Skeletal muscle cell (primary cell): ENCODE measurements at regions not wholly inside any gene's neighbourhood (a gene's known extent, or its start where the extent isn't known, plus 50 kb on each side); places are given as distances from the start of the nearest gene placed in this dataset.
"Not testable (repeated sequence)": the region's sequence is repeated elsewhere in the genome, so short reads cannot be mapped to it uniquely, and the experiment has no call there.

ENCODE experiments used
- DNase-seq: peaks from one replicate; pipeline ENCODE4 v3.0.0-alpha.2; 2010; ENCODE audit warnings: low read depth
- H3K4me3 ChIP-seq: 2 replicates; pipeline ENCODE4 v1.5.1; 2011; ENCODE audit warnings: low read depth, mild to moderate bottlenecking, control low read depth, low read length, moderate library complexity

DNA sequence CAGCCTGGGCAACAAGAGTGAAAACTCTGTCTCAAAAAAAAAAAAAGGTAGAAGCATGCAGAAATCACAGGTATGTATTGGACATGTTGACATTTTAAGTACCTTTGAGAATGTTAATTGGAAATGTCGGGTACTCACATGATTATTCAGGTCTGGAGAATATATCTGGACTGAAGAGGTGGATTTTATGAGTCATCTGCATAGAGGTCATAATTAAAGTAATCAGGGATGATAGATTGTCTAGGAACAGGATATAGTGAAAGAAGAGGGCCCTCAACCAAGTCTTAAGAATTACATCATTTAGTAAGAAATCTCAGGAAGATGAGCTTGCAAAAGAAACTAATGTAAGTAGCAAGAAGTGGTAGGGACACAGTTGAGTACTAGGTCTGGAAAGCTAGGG, 212.5 kb downstream of the UTRN start:
- DNase-seq, result no peak
- H3K4me3 ChIP-seq, result no peak overlapping the region

DNA sequence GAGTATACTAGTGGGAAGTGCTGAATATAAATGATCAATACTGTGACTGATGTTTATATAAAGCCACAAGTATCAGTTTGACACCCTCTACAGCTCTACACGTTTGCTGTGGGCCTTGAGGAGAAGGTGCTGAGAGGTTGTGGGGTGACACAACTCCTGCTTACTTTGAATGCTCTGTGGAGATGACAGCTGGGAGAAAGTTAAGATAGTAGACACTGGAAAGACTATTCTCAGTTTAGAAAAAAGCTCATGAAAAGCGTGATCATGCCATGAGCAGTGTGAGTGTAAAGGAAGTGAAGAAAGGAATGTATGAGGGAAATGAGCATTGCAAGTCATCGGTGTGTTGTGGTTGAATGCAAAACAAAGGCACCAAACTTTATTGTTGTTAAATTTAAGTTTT, 215.8 kb downstream of the UTRN start:
- no peak overlapping the region for H3K4me3 ChIP-seq
- DNase-seq, result no peak

DNA sequence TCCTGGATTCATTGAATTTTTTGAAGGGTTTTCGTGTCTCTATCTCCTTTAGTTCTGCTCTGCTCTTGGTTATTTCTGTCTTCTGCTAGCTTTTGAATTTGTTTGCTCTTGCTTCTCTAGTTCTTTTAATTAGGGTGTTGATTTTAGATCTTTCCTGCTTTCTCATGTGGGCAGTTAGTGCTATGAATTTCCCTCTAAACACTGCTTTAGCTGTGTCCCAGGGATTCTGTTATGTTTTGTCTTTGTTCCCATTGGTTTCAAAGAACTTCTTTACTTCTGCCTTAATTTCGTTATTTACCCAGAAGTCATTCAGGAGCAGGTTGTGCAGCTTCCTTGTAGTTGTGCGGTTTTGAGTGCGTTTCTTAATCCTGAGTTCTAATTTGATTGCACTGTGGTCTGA, 220.1 kb downstream of the UTRN start:
- not testable (repeated sequence) for DNase-seq, H3K4me3 ChIP-seq

DNA sequence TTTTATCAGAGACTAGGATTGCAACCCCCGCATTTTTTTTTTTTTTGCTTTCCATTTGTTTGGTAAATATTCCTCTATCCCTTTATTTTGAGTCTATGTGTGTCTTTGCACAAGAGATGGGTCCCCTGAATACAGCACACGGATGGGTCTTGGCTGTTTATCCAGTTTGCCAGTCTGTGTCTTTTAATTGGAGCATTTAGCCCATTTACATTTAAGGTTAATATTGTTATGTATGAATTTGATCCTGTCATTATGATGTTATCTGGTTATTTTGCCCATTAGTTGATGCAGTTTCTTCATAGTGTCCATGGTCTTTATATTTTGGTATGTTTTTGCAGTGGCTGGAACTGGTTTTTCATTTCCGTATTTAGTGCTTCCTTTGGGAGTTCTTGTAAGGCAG, 220.9 kb downstream of the UTRN start:
- not testable (repeated sequence) for DNase-seq, H3K4me3 ChIP-seq

DNA sequence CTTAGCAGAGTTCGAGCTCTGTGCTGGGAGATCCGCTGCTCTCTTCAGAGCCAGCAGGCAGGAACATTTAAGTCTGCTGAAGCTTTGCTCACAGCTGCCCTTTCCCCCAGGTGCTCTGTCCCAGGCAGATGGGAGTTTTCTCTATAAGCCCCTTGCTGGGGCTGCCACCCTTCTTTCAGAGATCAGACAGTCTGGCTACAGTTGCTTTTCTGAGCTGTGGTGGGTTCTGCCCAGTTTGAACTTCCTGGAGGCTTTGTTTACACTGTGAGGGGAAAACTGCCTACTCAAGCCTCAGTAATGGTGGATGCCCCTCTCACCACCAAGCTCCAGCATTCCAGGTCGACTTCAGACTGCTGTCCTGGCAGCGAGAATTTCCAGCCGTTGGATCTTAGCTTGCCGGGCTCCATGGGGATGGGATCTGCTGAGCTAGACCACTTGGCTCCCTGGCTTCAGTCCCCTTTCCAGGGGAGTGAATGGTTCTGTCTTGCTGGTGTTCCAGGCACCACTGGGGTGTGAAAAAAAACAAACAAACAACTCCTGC, 222.7 kb downstream of the UTRN start:
- not testable (repeated sequence) for H3K4me3 ChIP-seq, DNase-seq

DNA sequence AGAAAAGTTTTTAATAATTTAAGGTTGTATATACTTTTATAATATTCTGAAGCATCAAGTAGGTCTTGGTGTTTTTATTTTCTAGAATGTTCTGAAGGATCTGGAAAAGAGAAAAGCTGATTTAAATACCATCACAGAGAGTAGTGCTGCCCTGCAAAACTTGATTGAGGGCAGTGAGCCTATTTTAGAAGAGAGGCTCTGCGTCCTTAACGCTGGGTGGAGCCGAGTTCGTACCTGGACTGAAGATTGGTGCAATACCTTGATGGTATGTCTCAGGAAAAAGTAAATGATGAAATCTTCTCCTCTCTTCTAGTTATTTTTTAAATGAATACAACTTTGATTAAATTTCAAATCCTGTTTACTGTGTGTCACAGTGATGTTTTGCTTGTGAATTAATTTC, 225.7 kb downstream of the UTRN start:
- no peak overlapping the region for H3K4me3 ChIP-seq
- no peak for DNase-seq

DNA sequence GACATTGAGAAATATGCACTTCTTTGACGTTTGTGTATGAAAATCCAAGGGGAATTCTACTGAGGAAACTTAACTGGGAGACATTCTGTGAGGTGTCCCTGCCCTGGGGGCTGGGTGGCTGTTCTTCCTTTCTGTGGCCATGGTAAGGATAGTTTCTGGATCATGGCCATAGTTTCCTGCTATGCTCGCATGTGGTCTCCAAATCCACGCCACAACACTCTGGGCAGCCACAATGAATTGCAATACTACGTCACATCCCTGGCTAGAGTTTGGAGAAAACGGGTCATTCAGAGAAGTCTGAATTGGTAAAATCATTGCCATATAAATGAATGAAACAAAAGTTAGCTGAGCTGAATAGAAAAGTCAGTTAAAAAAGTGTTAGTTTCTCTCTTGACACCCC, 230.6 kb downstream of the UTRN start:
- DNase-seq, result no peak
- H3K4me3 ChIP-seq, result no peak overlapping the region

DNA sequence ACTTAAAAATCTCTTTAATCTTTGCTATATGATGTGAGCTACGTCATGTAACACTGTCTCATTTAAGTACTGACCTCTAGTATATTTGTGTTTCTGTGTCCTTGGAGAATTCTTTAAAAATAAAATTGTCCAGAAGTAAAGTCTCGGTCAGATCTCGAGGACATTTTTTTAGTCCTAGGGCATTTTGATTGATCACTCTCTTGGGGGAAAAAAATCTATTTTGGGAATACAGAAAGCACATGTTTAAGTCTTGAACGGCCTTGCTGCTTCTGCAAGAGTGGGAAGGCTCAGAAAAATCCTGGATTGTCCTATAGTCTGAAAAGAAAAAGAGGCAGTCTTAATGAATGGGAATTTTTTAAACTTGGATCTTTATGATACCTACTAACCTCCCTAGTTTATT, 234.3 kb downstream of the UTRN start:
- no peak for DNase-seq
- H3K4me3 ChIP-seq, result no peak overlapping the region

DNA sequence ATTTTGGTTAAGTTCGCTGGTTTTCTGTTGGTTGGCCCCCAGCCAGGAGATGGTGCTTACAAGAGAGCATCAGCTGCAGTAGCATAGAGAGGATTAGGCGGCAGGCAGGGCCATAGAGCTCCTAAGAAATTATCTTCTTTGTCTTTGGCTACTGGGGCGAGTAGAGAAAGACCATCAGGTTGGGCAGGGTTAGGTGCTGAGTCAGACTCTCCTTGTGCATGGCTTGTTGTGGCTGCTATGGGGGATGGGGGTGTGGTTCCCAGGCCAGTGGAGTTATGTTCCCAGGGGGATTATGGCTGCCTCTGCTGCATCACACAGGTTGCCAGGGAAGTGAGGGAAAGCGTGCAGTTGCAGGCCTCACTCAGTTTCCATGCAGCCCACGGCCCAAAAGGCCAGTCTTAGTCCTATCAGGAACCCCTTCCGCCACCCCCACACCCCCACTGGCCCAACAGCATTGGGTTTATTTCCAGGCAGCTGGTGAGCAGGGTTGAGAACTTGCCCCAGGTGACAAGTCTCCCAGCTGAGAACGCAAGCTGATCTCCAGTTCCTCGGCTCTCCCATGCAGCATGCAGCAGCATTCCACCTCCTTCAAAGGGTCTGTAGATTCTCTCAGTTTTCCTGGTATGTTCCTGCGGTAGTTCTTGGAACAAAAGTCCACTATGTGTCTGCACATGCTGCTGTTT, 243.7 kb downstream of the UTRN start:
- DNase-seq, result no peak
- H3K4me3 ChIP-seq, result no peak overlapping the region

DNA sequence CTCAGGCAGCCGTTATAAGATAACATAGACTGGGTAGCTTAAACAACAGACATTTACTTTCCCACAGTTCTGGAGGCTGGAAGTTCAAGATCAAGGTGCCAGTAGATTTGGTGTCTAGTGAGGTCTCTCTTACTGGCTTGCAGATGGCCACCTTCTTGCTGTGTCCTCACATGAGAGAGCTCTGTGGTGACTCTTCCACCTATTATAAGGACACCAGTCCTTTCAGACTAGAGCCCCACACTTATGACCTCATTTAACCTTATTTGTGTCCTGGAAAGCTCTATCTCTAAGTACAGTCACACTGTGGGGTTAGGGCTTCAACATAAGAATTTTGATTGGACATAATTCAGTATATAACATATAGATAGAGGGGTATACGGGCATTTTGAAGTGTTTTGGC, 245.0 kb downstream of the UTRN start:
- no peak overlapping the region for H3K4me3 ChIP-seq
- no peak for DNase-seq

DNA sequence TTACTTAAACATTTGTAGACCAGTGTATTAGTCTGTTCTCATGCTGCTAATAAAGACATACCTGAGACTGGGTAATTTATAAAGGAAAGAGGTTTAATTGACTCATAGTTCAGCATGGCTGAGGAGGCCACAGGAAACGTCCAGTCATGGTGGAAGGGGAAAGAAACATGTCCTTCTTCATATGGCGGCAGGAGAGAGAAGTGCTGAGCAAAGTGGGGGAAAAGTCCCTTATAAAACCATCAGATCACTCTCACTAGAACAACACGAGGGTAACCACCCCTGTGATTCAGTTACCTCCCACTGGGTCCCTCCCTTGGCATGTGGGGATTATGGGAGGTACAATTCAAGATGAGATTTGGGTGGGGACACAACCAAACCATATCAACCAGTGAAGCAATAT, 247.1 kb downstream of the UTRN start:
- H3K4me3 ChIP-seq, DNase-seq: not testable (repeated sequence)

DNA sequence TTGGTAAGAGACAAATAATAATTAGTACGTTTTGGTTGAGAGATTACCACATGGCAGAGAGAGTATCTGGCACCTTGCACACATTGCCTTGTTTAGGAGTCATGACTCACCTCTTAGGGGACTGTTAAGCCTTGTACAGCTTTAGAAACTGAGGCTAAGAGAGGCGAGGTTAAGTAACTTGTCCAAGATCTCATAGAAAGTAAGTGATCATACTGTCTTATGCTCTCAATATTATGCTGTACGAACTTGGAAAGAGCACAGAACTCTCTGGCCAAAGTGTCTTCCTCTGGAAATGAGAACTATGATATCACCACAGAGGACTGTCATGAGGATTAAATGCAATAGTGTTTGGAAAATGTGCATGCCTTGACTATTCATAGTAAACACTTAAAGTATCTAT, 249.0 kb downstream of the UTRN start:
- no peak for DNase-seq

DNA sequence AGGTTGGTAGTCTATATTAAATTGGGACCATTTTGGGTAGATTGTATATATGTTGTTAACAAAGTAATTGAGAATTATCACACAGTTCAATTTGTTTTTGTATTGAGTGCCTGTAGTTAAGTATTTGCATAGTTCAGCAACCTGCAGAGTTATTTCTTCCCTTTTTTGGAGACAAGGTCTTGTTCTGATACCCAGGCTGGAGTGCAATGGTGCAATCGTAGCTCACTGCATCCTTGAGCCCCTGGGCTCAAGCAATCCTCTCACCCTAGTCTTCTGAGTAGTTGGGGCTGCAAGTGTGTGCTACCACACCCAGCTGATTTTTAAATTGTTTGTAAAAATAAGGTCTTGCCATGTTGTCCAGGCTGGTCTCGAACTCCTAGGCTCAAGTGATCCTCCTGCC, 250.5 kb downstream of the UTRN start:
- DNase-seq, result no peak
- no peak overlapping the region for H3K4me3 ChIP-seq

More for the DNA sequence above, 249.0 kb downstream of the UTRN start:
- H3K4me3 ChIP-seq, result no peak overlapping the region

DNA sequence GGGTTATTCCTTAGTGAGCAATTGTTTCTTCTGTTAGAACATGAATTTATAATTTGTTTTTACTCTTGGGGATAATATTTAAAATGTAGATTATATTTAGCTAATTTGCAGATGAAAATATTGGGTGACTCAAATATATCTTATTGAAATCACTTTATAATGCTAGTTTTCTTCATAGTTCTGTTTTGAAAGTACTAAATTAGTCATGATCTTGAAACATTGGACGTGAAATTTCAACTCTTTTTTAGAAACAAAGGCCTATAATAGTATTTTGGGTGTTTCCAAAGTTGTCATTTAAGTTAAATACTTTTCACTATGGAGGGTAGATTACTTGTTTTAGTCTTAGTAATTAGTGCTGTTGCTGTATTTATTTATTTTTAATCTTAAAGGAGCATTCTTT, 250.9 kb downstream of the UTRN start:
- H3K4me3 ChIP-seq, result no peak overlapping the region
- no peak for DNase-seq

DNA sequence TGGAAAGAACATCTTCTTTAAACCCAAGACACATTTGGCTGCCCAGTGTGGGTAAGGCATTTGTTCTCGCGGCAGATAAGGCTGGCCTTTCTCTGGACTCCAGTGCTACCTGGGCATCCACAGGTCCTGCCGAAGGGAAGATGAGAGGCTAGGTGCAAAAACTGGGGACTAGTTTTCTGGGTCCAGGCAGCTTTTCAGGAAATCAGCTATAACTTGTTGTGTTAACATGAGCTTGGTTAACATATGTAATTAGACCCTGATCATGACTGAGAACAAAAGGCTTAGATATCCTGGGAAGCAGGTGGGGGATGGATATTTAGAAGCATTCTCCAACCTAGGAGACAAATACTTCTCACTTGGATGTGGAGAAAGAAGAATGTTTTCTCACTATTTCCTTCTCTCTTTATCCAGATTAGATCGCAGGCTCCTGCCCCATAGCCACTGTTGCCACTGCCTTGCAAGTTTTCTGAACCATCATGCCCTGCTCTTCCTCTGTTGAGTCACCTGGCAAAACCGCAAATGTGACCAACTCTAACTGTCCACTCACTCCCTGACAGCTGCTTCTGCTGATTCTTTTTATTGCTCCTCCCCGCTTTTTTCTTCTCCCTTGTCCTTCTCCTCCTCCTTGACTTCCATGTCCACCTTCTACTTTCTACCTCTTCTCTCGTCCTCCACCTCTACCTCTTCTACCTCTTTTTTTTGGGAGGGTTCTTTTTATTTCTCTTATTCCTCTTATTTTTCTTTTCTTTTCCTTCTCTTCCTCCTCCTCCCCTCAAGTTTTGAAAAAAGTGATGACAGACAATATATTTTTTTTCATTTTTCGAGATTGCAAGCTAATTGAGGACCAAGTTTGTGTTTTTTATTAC, 258.1 kb downstream of the UTRN start:
- DNase-seq, result no peak
- no peak overlapping the region for H3K4me3 ChIP-seq

DNA sequence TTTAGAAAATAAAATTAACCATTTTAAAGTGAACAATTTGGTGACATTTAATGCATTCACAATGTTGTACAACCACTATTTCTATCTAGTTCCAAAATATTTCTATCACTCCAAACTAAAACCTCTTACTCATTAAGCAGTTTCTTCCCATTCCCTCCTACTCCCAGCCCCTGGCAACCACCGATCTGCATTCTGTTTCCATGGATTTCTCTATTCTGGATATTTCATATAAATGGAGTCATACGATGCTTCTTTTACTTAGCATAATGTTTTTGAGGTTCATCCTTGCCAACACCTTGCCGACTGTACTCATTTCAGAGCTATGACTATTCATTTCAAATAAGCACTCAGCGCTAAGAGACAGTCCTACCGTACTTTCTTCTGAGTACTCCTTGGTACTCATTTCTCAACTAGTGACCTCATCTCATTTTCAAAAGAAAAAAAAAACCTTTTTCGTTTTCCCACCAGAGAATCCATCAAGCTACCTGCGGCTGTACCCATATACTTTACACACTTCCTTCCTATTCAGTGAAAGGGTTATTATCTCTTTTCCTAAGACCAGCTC, 259.2 kb downstream of the UTRN start:
- no peak for DNase-seq
- H3K4me3 ChIP-seq, result no peak overlapping the region

DNA sequence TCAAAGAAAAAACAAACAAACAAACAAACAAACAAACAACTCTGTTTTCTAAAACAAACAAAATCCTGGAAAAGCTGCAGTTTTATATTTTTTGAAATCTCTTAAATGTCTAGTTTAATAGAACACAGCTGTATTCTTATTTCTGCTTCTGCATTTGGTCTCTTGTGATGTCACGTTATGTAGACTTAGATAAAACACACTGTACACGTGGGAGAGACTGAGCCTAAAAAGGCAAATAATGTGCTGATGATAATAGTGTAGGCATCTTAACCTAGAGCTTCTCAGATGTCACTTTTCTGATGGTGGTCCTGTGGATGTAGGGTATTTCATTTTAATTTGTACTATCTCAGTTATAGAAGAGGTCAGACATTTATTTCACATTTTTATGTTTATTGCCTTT, 261.7 kb downstream of the UTRN start:
- H3K4me3 ChIP-seq, result no peak overlapping the region
- no peak for DNase-seq

DNA sequence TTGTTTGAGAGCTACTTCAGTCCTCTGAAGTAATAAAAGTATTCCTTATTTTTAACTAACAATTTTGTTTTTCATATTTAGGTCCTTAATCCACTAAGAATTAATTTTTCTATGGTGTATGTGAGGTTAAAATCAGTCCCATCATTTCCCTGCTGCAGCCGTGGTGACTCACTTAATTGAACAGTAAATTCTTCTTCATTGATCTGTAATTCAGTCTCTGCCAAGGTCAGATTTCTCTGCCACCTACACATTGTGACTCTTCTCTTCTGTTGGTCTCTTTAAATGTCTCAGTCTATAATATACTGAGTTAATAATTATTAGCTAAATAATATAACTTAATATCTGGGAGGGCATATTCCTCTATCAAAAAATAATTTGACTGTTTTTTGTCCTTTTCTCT, 262.3 kb downstream of the UTRN start:
- H3K4me3 ChIP-seq, result no peak overlapping the region
- no peak for DNase-seq

DNA sequence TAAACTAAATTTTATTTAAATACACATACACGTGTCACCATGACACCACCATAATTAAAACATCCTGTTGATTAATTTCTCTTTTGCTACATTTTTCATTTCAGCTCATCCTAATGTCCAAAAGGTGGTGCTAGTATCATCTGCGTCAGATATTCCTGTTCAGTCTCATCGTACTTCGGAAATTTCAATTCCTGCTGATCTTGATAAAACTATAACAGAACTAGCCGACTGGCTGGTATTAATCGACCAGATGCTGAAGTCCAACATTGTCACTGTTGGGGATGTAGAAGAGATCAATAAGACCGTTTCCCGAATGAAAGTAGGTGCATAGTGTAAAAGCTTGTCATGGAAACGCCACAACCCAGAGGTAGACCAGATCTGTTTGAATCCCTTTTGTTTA, 263.4 kb downstream of the UTRN start:
- H3K4me3 ChIP-seq, result no peak overlapping the region
- no peak for DNase-seq
